Renal pelvis (tissue), 1 donor: ENCODE measurements at regions not wholly inside any gene's neighbourhood (a gene's known extent, or its start where the extent isn't known, plus 50 kb on each side); places are given as distances from the start of the nearest gene placed in this dataset.

Source experiments
- DNase-seq: peaks from one replicate; pipeline ENCODE4 v3.0.0-alpha.2; 2013

DNA sequence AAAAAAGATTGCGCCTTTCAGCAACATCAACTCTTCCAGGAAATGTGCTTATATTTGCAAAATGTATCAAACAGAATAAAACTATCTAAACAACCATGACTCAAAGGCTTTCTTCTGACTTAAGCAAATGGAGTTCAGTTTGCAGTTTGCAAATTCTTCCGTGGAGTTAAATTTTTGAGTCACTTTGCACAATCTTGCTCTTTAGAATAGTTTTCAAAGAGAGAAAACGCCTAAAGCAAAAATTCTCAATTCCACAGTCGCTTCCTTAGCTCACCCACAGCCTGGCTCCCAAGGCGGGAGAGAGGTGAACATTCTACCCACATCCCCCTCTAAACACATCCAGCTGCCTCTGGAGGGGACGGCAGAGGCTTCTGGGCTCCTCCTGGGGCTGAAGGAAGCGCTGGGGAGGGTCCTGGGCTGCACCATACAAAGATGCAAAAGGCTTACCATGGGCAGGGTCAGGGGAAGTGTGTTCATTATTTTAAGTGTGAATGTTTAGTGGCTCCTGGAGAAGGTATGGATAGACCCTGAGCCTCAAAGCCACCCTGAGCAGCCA lies 1487.3 kb downstream of the TBC1D22A start:
- no peak for DNase-seq

DNA sequence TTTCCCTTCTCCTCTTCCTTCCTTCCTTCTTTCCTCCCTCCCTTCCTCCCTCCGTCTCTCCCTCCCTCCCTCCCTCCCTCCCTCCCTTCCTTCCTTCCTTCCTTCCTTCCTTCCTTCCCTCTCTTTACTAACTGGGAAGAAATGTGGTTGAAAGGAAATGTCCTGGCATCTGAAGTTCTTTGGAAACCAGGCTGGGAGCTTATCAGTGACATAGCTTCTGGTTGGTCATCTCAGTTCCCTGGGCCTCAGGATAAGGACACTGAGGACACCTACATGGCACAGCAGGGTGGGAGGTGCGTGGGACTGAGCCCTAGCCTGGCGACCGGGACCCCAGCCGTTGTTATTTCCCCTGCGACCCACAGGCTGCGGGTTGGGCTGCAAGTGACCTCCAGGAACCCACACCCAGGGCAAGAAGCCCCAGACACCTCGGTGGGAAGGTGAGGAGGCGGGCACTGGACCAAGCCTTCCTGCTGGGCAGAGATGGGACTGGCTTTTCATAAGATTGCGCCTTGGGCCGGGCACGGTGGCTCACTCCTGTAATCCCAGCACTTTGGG lies 1486.5 kb downstream of the TBC1D22A start:
- DNase-seq, result no peak

GRCh38 chr22:48247829-48248228 lies 1485.4 kb downstream of the TBC1D22A start:
- no peak for DNase-seq

DNA sequence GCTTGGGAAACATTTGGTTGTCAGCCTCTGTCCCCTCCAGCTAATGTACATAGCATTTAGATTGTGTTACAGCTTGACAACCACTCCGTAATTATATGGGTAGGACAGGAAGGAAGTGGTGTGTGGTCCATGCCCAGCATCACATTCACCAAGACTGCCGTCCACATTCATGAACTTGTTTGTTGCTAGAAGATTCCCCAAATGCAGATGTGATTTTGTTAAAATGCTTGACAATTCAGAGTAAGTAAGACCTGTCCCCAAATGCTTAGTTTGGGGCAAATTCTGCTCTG lies 1482.7 kb downstream of the TBC1D22A start:
- DNase-seq, result no peak

GRCh38 chr22:48244388-48245195 lies 1482.1 kb downstream of the TBC1D22A start:
- no peak for DNase-seq

DNA sequence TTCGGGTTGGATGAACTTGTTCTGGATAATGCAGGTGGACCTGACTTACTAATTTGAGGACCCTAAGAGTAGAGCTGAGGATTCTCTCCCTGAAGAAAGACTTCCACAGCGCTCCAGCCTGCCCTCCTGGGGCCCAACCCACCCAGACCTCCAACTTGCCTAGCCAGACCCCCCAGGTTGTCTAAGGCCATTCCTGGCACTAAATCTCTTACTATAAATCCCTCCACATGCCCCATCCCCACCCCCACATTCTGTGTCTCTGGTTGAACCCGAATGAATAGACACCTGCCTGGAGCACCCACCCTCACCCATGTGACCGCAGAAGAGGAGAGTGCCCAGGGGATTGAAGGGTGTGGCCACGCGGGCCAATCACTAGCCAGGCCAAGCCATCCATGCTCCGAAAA lies 1480.0 kb downstream of the TBC1D22A start:
- DNase-seq, result no peak

GRCh38 chr22:48241658-48242057 lies 1479.2 kb downstream of the TBC1D22A start:
- DNase-seq, result no peak

DNA sequence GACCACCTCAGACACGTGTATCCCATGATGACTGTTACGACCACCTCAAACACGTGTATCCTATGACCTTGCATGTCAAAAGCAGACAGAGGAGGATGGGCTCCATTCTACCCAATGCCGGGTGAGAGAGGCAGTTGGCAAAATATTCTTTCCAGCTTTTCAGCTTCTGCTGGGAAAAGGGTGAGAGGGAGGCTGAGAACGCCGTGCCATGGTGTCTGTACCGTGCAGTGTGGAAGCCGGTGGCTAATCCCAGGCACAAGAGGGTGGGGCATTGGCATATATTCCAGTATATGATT lies 1478.4 kb downstream of the TBC1D22A start:
- no peak for DNase-seq

DNA sequence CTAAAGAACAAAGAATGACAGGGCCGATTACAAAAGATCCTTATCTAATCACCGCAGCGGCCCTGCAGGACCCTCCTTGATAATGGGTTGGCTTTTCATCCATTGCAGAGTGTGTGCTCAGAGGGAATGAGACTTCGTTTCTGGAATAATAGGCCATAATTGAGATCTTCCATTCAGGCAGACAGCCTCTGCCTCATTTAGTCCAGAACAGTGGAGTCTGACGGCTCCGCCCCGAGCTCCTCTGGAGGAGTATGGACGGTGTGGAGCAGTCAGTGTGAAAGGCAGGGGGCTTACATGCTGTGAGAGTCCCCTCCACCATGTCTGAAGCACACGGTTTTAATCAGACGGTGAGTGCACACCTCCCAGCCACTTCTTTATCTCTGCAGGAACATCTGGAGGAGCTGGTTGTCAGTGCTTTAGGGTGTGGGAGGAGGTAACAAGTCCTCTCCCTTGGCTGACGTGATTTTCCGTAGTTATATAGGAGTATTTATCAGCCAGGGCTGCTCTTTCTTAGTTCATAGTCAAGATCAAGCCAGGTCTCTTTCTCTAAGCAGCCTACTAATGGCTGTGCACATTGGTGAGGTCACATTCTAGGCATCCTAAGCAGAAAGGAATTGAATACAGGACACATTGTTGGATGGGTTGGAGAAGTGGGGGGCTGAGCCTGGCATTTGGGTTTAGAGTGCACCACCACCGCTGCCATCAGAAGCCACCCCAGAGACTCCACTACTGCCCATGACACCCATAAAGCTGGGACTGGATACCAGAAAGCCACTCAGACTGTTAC lies 1477.9 kb downstream of the TBC1D22A start:
- no peak for DNase-seq

DNA sequence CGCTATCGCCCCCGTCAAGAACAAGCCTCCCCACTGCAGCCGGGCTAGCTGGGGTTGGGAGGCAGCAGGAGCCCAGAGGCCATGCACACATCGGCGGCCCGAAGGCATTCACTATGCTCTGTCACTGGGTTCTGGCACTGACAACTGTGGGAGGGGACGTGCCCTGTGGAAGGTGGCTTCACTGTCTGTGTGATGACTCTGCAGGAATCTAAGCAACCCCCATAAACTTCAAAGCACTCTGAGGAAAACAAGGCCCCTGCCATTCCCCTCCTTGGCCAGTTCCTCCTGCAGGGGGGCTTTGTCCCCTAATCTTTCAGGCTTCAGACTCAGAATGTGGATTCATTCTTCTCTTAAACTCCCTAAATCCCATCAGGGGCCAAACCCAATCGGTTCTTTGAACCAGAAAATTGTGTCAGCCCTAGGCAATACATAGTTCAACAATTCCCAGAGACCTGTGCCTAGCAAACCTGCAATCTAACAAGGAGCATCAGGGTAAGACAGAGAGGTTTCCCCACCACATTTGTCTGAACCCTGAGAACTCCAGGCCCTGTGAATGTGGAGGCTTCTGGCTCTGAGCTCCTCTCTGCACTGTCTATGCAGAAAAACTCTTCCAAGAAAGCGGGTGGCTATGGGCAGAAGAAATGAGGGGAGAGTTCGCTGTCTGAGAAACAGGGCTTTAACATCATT lies 1477.2 kb downstream of the TBC1D22A start:
- DNase-seq, result no peak

GRCh38 chr22:48238966-48239365 lies 1476.5 kb downstream of the TBC1D22A start:
- DNase-seq, result no peak

- no peak for DNase-seq
Measured at GRCh38 chr22:48238284-48238915, 1476.0 kb downstream of the TBC1D22A start.

DNA sequence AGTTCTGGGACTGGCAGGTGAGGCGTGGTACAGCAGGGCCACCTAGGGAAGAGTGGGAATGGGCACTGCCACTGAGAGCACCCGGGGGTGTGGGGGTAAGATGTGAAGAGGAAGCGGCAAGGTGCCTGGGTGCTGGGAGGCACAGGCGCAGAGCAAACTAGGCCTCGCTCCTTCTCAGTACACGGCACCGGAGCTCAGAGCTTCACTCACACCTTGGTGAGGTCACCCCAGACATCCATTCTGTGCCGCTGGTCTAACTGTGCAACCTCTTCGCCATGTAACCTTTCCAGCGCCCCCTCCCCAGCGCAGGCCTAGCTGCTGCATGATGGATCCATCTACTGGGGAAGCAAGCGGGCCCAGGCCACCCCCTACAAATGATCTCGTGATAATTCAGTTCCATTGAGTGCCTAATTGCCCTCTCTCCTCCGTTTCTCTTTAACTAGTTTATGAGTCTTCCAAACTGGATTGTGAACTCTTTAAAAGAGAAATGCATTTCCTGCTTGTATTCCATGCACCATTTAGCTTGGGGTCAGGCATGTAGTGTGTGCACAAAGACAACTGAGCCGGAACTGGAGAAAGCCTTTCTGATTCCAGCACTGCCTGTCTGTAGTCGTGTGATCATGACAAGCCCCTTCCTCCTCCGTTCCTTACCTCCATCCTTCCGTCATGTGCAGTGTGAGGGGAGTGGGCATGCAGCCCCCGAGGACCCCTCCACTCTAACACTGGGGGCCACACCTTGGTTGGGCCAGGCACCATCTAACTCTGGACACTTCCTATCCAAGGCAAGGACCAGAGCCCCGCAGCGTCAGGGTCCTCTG lies 1475.2 kb downstream of the TBC1D22A start:
- peak; percentile 35 for DNase-seq

DNA sequence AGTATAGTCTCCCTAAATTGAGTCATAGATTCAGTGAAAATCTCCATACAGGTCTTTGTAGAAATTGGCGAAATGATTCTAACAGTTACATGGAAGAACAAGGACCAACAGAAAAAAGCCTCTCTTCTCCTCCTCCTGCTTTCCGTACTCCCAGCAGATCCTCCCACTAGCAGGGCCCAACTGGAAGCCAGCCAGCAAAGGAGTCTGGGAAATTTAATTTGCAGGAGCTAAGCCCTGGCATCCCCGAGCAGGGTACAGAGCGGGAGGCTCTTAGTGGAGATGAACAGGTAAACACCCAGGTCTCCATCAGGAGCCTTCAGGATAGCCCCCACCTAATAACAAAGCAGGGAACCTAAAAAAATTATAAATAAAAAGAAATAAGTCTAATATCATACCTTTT lies 1473.8 kb downstream of the TBC1D22A start:
- DNase-seq, result no peak

DNA sequence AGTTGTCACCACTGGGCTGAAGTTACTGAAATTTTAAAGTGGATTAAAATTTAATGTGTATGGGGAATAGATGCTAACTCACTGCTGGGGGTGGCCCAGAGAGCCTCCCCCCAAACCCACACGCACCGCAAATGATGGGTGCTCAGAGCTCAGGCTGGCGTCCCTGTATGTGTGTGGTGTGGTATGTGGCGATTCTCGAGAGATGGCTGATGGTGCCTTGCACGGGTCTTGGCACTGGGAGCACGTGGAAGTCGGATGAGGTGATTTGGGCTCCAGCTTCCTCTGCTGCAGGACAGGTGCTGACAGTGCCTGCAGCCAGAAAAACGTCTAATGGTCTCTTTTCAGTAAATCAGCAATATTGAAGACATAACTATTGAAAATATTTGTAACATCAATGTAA lies 1473.3 kb downstream of the TBC1D22A start:
- DNase-seq, result no peak

DNA sequence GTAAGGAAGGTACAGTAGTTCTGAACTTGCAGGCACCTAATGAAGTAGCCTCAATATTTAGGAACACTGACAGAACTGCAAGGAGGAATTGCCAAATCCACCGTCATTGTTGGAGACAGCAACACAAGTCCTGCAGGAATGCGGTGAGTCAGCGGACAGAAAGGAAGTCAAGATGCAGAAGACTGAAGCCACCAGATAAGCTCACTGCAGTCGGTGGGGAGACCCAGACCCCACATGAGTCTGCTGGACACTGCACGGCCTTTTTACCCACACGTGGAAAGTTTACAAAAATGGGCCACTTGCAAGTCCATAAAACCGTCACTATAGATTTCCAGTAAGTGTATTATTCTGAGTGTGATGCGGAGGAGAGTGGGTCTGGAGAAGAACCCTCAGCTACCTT lies 1471.6 kb downstream of the TBC1D22A start:
- no peak for DNase-seq

DNA sequence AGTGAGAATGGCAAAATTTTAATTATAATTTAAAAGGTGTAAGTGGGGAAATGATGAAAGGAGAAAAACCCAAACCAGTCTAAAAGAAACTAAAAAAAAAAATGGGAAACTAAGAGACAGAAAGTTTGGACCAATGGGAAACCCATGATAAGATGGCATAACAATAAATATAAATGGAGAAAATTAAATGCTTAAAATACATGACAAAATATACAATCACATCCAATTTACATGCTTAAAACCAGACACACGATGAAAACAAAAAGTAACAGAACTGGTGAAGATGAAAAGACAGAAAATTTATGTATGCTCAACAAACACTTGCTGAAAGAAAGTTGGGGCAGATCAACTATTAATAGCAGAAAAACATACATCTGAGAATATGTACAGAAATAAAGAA lies 1471.1 kb downstream of the TBC1D22A start:
- no peak for DNase-seq

DNA sequence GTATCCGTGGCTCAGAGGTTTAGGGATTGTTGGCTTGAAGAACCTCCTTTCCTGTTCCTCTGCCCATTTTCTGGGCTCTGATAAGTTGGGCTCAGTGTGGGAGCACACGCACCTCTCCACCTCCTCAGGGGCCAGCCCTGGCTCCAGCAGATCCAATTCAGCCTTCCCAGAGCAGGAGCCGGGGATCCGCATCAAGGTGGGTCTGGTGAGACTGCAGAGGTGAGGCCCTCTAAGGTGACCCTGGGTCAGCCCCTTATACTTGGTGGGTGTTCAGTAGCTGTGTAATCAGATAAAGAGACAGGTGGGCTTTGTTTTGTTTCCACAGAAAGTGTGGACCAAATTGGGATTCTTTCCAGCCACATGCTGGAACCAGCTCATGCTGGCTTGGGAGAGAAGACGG lies 1466.0 kb downstream of the TBC1D22A start:
- DNase-seq, result no peak

DNA sequence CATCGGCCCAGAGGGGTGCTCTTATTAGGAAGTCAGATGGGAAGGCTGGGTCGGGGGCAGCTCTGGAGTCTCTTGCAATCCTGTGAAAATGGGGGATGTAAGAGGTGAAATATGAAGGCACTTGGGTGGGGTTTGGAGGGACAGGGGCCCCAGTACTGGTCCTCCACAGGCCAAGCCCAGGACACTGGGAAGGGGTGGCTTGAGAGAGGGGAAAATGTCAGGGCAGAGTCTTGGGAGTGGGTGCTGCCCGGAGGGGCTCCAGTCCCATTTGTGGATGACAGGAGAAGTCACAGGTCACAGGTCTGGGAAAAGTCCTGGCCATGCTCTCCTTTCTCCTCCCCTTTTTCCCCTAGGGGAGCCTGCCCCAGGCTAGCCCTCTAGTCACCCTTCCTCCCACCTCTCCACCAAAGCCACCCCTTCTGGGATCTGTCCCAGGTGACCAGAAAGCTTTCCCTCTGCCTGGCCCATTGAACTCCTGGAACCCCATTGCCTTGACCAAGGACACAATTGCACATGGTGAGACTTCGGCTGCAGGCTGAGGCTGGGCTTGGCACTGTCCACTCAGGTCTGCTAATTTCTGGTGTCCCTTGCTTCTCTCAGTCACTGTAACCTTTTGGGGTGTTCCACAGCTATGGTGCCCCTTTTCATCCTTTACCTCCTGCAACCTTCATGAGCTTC lies 1465.0 kb downstream of the TBC1D22A start:
- DNase-seq, result no peak
